Retina (tissue), 1 donor: ENCODE measurements at regions not wholly inside any gene's neighbourhood (a gene's known extent, or its start where the extent isn't known, plus 50 kb on each side); places are given as distances from the start of the nearest gene placed in this dataset.
A peak's percentile ranks its signal among the peaks of the same experiment; 100 is the strongest.
"Not testable (repeated sequence)": the region's sequence is repeated elsewhere in the genome, so short reads cannot be mapped to it uniquely, and the experiment has no call there.

ENCODE experiments used
- DNase-seq: peaks from one replicate; pipeline ENCODE4 v3.0.0-alpha.2; 2016

DNA sequence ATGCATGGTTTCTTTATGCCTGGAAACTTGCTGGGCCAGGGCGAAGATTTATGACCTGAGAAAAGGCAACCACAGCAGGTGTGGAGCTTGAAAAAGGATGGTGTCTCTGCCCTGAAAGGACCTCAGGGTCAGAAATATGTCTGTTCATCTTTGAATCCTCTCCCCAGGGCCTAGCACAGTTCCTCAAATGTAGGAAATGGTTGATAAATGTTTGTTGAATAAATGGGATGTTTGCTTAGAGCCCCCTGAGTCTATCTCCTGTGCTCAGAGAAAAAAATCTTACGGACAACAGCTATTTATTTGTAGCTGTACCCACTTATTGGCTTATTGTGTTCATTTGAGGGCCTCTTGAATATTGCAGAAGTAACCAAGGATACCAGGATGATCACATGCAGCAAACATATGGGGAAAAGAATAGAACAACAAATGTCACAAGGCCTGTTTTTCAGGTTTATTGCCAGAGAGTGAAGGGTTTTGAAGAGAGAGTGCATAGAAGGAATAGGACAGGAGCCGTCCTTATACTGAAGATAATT lies 114.5 kb downstream of the KLF5 start:
- DNase-seq = no peak

GRCh38 chr13:73171926-73172325 lies 113.1 kb downstream of the KLF5 start:
- no peak for DNase-seq

DNA sequence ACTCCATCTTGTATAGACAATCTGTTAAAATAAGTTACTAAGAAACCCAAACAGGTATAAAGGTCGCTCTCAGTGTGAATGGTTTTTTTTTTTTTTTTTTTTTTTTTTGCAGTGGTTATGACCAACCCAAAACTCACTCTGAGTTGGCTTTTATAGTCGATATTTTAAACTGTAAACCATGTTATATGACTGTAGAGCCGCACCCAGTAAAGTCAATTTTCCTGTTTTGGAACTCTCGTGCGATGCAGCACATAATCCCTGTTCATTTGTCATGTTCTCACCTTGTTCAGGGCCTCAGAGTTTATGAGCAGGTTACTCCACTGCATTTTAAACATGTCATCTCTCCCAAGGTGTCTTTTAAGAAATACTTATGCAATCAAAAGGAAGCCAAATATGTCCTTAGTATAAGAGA lies 112.5 kb downstream of the KLF5 start:
- DNase-seq = no peak

DNA sequence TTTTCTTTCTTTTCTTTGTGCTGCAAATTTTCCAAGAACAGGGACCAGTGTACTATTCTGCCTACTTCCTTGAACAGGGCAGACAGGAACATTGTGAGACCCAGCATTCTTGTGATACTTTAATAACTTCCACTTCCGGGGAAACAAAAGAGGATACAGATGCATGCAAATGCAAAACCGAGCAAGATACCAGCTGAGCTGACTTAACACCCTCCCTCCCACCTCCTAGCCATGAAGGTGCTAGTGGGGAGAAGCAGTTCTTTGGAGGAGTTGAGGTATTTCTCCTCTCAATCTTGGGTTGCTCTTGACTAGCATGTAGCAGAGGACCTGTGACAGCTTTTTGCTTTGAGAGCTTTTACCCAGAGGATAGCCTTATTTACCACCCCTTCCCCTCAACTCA lies 111.2 kb downstream of the KLF5 start:
- DNase-seq = no peak

DNA sequence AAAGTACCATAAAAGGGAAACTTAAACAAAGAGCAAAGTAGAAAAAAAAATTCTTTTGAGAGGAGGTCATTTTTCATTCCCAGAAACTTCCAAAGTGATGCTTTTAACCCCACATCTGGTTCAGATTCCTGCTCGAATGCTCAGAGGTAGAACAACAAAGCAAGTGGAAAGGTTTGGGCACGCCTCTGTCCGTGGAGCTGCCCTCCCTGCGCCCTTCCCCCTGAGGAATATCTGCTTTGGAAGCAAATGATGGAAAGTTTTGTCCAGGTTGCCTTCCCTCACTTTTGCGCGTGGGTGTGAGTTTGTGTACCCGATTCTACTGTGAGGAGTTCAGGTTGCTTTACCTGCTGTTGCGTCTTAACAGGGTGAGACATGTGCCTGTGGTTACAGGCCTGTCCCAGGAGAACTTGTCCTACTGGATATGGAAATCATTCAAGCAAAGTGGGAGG lies 110.2 kb downstream of the KLF5 start:
- no peak for DNase-seq

DNA sequence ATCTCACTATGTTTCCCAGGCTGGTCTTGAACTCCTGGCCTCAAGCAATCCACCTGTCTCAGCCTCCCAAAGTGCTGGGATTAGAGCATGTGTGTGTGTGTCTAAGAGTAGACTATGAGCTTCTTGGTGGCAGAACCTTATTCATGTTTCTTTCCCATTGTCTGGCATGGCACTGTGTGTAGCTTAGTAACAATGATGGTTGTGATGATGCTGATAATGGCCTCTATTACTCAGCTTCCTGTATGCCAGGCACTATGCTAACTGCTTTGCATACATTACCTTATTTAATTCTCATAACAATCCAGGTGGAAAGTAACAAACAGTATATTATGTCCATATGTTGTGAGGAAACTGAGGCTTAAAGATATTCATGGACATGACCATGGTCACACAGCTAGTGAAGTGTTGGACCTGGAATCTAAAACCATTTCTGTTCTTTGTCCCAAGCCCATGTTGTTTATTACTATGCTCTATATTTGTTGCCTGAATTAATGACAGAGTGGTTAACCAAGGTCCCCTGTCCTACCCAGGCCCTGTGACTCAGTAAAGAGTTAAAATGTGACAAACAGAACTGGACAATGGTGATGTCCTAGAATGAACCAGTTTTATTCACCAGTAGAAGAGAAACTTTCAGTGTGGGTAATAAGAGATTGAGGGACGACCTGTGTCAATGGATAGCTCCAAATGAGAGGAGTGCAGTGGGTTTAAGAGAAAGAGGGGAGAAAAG lies 109.6 kb downstream of the KLF5 start:
- DNase-seq = no peak

DNA sequence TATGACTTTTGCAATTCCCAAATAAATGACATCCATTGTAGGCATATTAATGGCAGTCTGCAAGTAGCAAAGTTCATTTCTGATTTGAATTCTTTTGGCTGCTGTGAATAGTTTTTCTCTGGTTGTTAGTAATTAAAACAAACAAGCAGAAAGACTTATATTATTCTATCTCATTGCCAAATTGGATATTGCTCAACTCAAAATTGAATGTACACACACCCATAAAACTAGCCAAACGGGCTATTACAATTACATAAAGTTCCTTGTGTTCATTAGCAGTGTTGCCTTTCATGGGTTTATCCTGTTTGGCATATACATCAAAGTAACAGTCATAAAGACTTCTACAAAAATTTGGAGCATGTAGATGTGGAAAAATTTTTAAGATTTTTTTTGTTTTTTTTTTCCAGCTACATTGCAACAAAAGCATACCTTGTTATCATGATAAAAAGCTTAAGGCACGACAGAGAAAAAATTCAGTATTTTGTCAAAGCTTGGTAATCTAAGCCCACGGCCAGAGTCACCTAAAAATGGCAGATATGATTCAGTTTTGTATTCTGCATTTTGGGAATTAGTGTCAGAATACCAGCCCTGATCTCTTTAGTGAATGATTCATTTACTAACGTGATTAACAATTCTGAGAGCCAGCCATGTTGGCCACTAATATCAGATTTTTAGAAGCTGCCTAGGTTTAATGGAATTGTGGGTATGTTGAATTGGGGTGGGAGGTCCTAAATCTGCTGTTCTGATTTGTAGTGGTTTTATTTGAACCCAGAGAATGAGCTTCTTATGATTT lies 108.4 kb downstream of the KLF5 start:
- DNase-seq = no peak

GRCh38 chr13:73166204-73166603 lies 107.4 kb downstream of the KLF5 start:
- DNase-seq = no peak

GRCh38 chr13:73162912-73163911 lies 104.4 kb downstream of the KLF5 start:
- DNase-seq = no peak

GRCh38 chr13:73160371-73161031 lies 101.7 kb downstream of the KLF5 start:
- not testable (repeated sequence) for DNase-seq

DNA sequence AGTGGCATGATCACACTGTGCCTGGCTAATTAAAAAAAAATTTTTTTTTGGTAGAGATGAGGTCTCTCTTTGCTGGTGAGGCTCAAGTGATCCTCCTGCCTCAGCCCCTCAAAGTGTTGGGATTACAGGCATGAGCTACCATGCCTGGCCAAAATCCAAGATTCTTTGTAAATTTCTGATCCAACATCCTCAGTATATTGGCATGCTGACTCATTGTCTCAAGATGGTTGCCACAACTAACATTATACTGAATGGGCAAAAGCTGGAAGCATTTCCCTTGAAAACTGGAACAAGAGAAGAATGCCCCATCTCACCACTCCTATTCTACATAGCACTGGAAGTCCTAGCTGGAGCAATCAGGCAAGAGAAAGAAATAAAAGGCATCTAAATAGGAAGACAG lies 100.0 kb downstream of the KLF5 start:
- DNase-seq = no peak

- DNase-seq = no peak
These were observed 98.2 kb downstream of the KLF5 start for GRCh38 chr13:73157031-73157430.

DNA sequence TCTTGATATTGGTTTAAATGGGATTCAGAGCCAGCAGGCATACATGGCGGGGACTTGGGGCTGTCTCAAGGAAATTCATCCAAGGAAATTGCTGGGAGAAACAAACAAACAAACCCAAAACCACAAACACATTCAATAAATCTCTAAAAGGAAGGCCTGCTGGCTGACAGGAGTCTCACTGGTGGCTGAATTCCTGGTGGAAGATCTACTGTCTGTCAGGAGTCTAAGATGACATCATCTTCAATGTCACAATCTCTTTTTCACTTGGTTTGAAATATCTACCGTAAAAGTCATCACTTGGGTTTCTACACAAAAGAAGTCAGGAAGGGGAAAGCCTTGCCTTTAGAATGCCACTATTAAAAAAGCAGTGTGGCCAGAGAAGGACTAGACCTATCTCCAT lies 87.9 kb downstream of the KLF5 start:
- no peak for DNase-seq

- peak; percentile 9 for DNase-seq
These were observed 83.3 kb downstream of the KLF5 start for GRCh38 chr13:73142071-73142470.

DNA sequence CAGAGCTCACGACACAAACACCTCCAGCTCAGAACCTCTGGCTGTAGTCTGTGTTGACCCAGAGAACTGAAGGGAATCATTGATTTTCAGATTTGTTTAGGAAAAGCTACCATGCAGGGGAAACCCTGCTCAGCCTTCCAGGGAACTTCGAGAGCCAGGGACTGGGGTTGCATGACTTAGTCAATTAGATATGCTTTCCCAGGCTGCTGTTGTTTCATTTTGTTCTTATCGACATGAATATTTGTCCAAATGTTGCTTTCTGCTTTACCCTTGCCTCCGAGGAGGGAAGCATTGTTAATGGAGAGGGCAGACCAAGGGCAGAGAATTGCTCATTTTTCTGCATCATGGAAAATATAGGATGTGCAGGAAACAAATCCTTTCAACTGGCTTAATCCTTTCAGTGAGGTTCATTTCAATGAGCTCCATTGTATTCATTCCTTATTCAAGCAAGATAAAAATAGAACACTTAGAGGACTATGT lies 82.5 kb downstream of the KLF5 start:
- DNase-seq = peak; percentile 40

- DNase-seq = no peak
These were observed 82.0 kb downstream of the KLF5 start for GRCh38 chr13:73140801-73141200.

DNA sequence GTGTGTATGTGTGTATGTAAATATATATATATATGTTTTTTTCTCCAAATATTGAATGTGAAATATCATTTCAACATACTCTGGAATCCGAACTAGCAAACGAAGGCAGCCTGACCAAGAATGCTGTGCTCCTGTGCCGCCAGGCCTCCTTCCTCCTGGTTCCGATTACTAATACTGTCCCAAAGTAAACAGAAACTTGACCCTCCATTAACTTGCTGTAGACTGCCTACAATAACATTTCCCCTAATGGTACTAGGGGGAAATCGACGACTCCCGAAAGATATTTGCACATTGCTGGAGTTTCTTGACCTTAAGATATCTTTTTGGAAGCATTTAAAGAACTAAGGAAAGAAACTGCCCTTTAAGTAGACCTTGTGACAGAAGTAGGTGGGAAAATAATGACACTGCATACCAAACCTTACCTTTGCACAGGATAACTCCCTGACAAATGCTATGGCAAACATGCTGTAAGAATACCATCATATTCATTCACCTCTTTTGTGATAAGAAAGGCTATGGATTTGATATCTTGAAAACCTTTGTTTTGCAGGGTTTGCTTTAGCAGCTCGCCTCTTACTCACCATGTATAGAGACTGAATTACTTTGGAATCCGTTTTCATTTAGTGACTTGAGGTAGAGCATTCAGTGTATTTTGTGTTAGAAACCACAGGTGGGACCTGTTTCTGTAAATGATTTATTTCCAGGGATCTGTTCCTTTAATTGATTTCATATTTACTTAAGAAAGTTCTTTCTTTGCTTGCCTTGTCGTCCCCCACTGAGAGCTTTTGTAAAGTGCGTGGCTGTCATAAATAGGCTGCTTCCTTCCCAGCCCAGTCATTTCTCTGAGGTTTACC lies 80.1 kb downstream of the KLF5 start:
- no peak for DNase-seq

GRCh38 chr13:73138276-73138637 lies 79.5 kb downstream of the KLF5 start:
- no peak for DNase-seq

- DNase-seq = no peak
These were observed 78.0 kb downstream of the KLF5 start for GRCh38 chr13:73136776-73137175.

GRCh38 chr13:73133531-73133930 lies 74.7 kb downstream of the KLF5 start:
- no peak for DNase-seq

DNA sequence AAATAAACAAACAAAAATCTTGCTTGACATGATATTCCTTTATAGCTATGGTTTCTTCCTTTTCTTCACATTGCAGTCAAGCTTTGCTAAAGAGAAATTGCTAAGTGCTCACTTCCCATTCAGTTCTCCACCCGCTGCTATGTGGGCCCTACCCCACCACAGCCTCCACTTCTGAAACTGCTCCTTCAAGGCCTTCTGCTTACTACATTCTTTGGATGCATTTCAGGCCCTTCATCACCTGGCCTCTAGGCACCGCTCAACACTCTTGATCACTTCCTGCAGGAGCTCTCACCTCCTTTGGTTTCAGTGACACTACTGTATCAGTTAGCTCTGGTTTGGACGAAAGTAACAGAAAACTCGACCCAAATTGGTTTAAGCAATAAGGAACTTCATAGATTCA lies 72.4 kb downstream of the KLF5 start:
- no peak for DNase-seq
